Fibroblast of lung (primary cell): ENCODE measurements at regions not wholly inside any gene's neighbourhood (a gene's known extent, or its start where the extent isn't known, plus 50 kb on each side); places are given as distances from the start of the nearest gene placed in this dataset.

Experiments used
- DNase-seq, 2 donors: peaks; one replicate each; pipeline versions ENCODE4 v3.0.0 to v3.0.0-alpha.2; 2010; ENCODE audit warnings: low read depth in 2 of 2
- H2AFZ ChIP-seq: 2 replicates; pipeline ENCODE4 v1.5.1; 2012; ENCODE audit warnings: low read length, control low read depth, inconsistent platforms
- H3K27ac ChIP-seq: 2 replicates; pipeline ENCODE4 v1.5.1; 2011; ENCODE audit warnings: low read length, control low read depth; ENCODE audit not compliant: insufficient read depth
- H3K27me3 ChIP-seq: 2 replicates; pipeline ENCODE4 v1.5.1; 2011; ENCODE audit warnings: mild to moderate bottlenecking, low read length; ENCODE audit not compliant: control insufficient read depth, insufficient read depth
- H3K36me3 ChIP-seq: 2 replicates; pipeline ENCODE4 v1.5.1; 2011; ENCODE audit warnings: low read length; ENCODE audit not compliant: control insufficient read depth, insufficient read depth
- H3K4me1 ChIP-seq: 2 replicates; pipeline ENCODE4 v1.5.1; 2011; ENCODE audit warnings: low read length; ENCODE audit not compliant: control insufficient read depth, insufficient read depth; ENCODE audit errors: extremely low read depth
- H3K4me2 ChIP-seq: 2 replicates; pipeline ENCODE4 v1.5.1; 2011; ENCODE audit warnings: low read length, control low read depth; ENCODE audit not compliant: insufficient read depth; ENCODE audit errors: extremely low read depth
- H3K4me3 ChIP-seq, 4 experiments: fragments of 200-600 bp in 1 of 4; sonication (generic) in 1 of 4; replicated peaks in 1 of 4; 2 replicates each; pipeline ENCODE4 v1.5.1; 2011 to 2016; ENCODE audit warnings: low read length in 4 of 4, low read depth in 3 of 4, mild to moderate bottlenecking in 3 of 4, control low read depth in 2 of 4, inconsistent platforms in 1 of 4, mixed read lengths in 1 of 4; ENCODE audit not compliant: insufficient read depth in 1 of 4; ENCODE audit errors: control extremely low read depth in 1 of 4
- H3K79me2 ChIP-seq: 2 replicates; pipeline ENCODE4 v1.5.1; 2012; ENCODE audit warnings: mild to moderate bottlenecking, low read length, inconsistent platforms; ENCODE audit not compliant: control insufficient read depth, insufficient read depth
- H3K9ac ChIP-seq: 2 replicates; pipeline ENCODE4 v1.5.1; 2011; ENCODE audit warnings: mild to moderate bottlenecking, low read length, control low read depth; ENCODE audit not compliant: insufficient read depth
- H3K9me3 ChIP-seq: 2 replicates; pipeline ENCODE4 v1.5.1; 2012; ENCODE audit warnings: low read depth, low read length; ENCODE audit not compliant: control insufficient read depth, insufficient read depth
- H4K20me1 ChIP-seq: 2 replicates; pipeline ENCODE4 v1.5.1; 2011; ENCODE audit warnings: low read length; ENCODE audit not compliant: control insufficient read depth, insufficient read depth; ENCODE audit errors: extremely low read depth
- CTCF ChIP-seq, 2 donors: IDR thresholded peaks in 1 of 2; conservative IDR thresholded peaks in 1 of 2; 1 replicate in 1 of 2; 2 replicates in 1 of 2; pipeline ENCODE4 v1.5.1; 2011 to 2012; ENCODE audit warnings: low read length in 2 of 2, control low read depth in 1 of 2, inconsistent platforms in 1 of 2, low read depth in 1 of 2, mild to moderate bottlenecking in 1 of 2
- EZH2 ChIP-seq: IDR thresholded peaks from 2 replicates; pipeline ENCODE4 v1.5.1; 2012; ENCODE audit warnings: low read length, control low read depth, mild to moderate bottlenecking; ENCODE audit errors: missing control alignments

- H3K36me3 ChIP-seq = no peaks in the 10 kb centered on the region
- no peak overlapping the region for H3K27ac ChIP-seq
- H3K9me3 ChIP-seq = no peaks in the 10 kb centered on the region
- no peaks in the 10 kb centered on the region for H4K20me1 ChIP-seq
- H3K4me2 ChIP-seq = no peak overlapping the region
- no peak for DNase-seq
- H3K4me3 ChIP-seq = no peak overlapping the region
- no peak for TF ChIP-seq CTCF (conservative IDR thresholded peaks at IDR 0.05 in 1 of 2, IDR thresholded peaks at IDR 0.05 in 1 of 2; ENCODE audit: low read depth in 1 of 2, low read length in 2 of 2)
- TF ChIP-seq EZH2 = no peak
- H3K4me1 ChIP-seq = no peaks in the 10 kb centered on the region
- H3K79me2 ChIP-seq = no peaks in the 10 kb centered on the region
- no peak overlapping the region for H3K9ac ChIP-seq
- H2AFZ ChIP-seq = no peak overlapping the region
- no peaks in the 10 kb centered on the region for H3K27me3 ChIP-seq
Measured at GRCh38 chr3:14297305-14297704, 105.1 kb upstream of the SLC6A6 start.

DNA sequence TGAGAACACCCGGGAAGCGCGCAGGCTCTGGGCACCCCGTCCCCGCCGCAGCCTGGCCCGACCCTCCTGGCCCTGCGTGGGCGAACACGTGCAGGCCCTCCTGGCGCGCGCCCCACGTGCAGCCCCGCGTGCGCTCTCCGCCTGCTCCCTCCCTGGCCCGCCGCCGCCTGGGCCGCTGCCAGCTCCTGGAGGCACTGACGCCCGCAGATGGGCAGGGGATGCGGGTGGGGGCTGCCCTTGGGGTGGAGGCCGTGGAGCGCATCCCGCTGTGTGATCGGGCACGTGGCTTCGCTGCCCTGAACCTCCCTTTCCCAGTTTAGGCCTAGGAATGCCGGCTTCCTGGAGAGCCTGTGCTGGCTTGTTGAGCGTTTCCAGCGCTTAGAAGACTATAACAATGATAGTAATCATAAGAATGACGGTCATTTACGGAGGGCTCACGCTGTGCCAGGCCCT lies 104.6 kb upstream of the SLC6A6 start:
- TF ChIP-seq CTCF (conservative IDR thresholded peaks at IDR 0.05 in 1 of 2, IDR thresholded peaks at IDR 0.05 in 1 of 2; ENCODE audit: low read depth in 1 of 2, low read length in 2 of 2) (no peak), EZH2 (no peak)
- Histone ChIP-seq H3K4me3 (no peak overlapping the region), H3K27ac (no peak overlapping the region), H4K20me1 (no peaks in the 10 kb centered on the region), H3K9me3 (no peaks in the 10 kb centered on the region), H3K27me3 (no peaks in the 10 kb centered on the region), H3K36me3 (no peaks in the 10 kb centered on the region), H3K4me2 (no peak overlapping the region), H3K9ac (no peak overlapping the region), H3K79me2 (no peaks in the 10 kb centered on the region), H3K4me1 (no peaks in the 10 kb centered on the region), H2AFZ (no peak overlapping the region)
- DNase-seq = peak in 1 of 2 donors; percentile 34

- DNase-seq = no peak
- H4K20me1 ChIP-seq = no peaks in the 10 kb centered on the region
- TF ChIP-seq CTCF (conservative IDR thresholded peaks at IDR 0.05 in 1 of 2, IDR thresholded peaks at IDR 0.05 in 1 of 2; ENCODE audit: low read depth in 1 of 2, low read length in 2 of 2) (no peak), EZH2 (no peak)
Measured at GRCh38 chr3:14298442-14298841, 104.0 kb upstream of the SLC6A6 start.

More at GRCh38 chr3:14298442-14298841, 104.0 kb upstream of the SLC6A6 start:
- Histone ChIP-seq H3K4me1 (no peaks in the 10 kb centered on the region), H3K9ac (no peak overlapping the region), H3K27ac (no peak overlapping the region), H3K4me2 (no peak overlapping the region), H3K4me3 (no peak overlapping the region), H3K27me3 (no peaks in the 10 kb centered on the region), H3K9me3 (no peaks in the 10 kb centered on the region), H2AFZ (no peak overlapping the region), H3K79me2 (no peaks in the 10 kb centered on the region), H3K36me3 (no peaks in the 10 kb centered on the region)
